ENCODE measurements at regions not wholly inside any gene's neighbourhood (a gene's known extent, or its start where the extent isn't known, plus 50 kb on each side); places are given as distances from the start of the nearest gene placed in this dataset.

GRCh38 chr14:22264759-22265158 lies 324.3 kb downstream of the DAD1 start:
- H3K27ac Mint-ChIP-seq (ENCODE audit: unreplicated experiment) = no peak overlapping the region

GRCh38 chr14:22263961-22264360 lies 325.1 kb downstream of the DAD1 start:
- Mint-ChIP-seq H3K4me3 (no peak overlapping the region), H3K36me3 (ENCODE audit: low read depth) (no peaks in the 10 kb centered on the region), H3K27ac (ENCODE audit: unreplicated experiment) (no peak overlapping the region), H3K9me3 (no peaks in the 10 kb centered on the region), H3K4me1 (peaks cover 18% of the 10 kb centered on the region), H3K27me3 (ENCODE audit: low read depth) (peaks cover 8% of the 10 kb centered on the region)
- no peak for DNase-seq (ENCODE audit: low read depth, low spot score)
- TF ChIP-seq CTCF (conservative IDR thresholded peaks at IDR 0.05) = no peak

More at GRCh38 chr14:22264759-22265158, 324.3 kb downstream of the DAD1 start:
- TF ChIP-seq CTCF (conservative IDR thresholded peaks at IDR 0.05) = no peak
- H3K9me3 Mint-ChIP-seq = no peaks in the 10 kb centered on the region
- H3K27me3 Mint-ChIP-seq (ENCODE audit: low read depth) = peaks cover 8% of the 10 kb centered on the region
- H3K4me1 Mint-ChIP-seq = peaks cover 18% of the 10 kb centered on the region
- no peak overlapping the region for H3K4me3 Mint-ChIP-seq
- no peak for DNase-seq (ENCODE audit: low read depth, low spot score)
- H3K36me3 Mint-ChIP-seq (ENCODE audit: low read depth) = no peaks in the 10 kb centered on the region

- no peak for DNase-seq (ENCODE audit: low read depth, low spot score)
- Mint-ChIP-seq H3K27me3 (ENCODE audit: low read depth) (peaks cover 11% of the 10 kb centered on the region), H3K27ac (ENCODE audit: unreplicated experiment) (no peak overlapping the region), H3K4me3 (no peak overlapping the region), H3K4me1 (peaks cover 18% of the 10 kb centered on the region), H3K36me3 (ENCODE audit: low read depth) (no peaks in the 10 kb centered on the region), H3K9me3 (no peaks in the 10 kb centered on the region)
- TF ChIP-seq CTCF (conservative IDR thresholded peaks at IDR 0.05) = no peak
These were observed 326.1 kb downstream of the DAD1 start for GRCh38 chr14:22262881-22263280.

- Mint-ChIP-seq H3K9me3 (no peaks in the 10 kb centered on the region), H3K4me3 (no peak overlapping the region), H3K27ac (ENCODE audit: unreplicated experiment) (no peak overlapping the region), H3K27me3 (ENCODE audit: low read depth) (peaks cover 6% of the 10 kb centered on the region), H3K4me1 (peaks cover 3% of the 10 kb centered on the region), H3K36me3 (ENCODE audit: low read depth) (no peaks in the 10 kb centered on the region)
- no peak for TF ChIP-seq CTCF (conservative IDR thresholded peaks at IDR 0.05)
- no peak for DNase-seq (ENCODE audit: low read depth, low spot score)
These were observed 333.7 kb downstream of the DAD1 start for GRCh38 chr14:22255017-22255950.

- H3K27me3 Mint-ChIP-seq (ENCODE audit: low read depth) = no peaks in the 10 kb centered on the region
- H3K27ac Mint-ChIP-seq (ENCODE audit: unreplicated experiment) = no peak overlapping the region
- no peak for TF ChIP-seq CTCF (conservative IDR thresholded peaks at IDR 0.05)
- peaks cover 3% of the 10 kb centered on the region for H3K4me1 Mint-ChIP-seq
- no peak for DNase-seq (ENCODE audit: low read depth, low spot score)
- H3K4me3 Mint-ChIP-seq = no peak overlapping the region
- H3K9me3 Mint-ChIP-seq = no peaks in the 10 kb centered on the region
- no peaks in the 10 kb centered on the region for H3K36me3 Mint-ChIP-seq (ENCODE audit: low read depth)
These were observed 336.3 kb downstream of the DAD1 start for GRCh38 chr14:22252686-22253085.

Measured in neural crest cell (in vitro differentiated cells).